NCI-H2107 (cell line): ENCODE measurements at regions not wholly inside any gene's neighbourhood (a gene's known extent, or its start where the extent isn't known, plus 50 kb on each side); places are given as distances from the start of the nearest gene placed in this dataset.
"Not testable (repeated sequence)": the region's sequence is repeated elsewhere in the genome, so short reads cannot be mapped to it uniquely, and the experiment has no call there.

Experiments used
- DNase-seq: peaks from one replicate; lab custom pipeline; 2025; lab: John Stamatoyannopoulos, UW

DNA sequence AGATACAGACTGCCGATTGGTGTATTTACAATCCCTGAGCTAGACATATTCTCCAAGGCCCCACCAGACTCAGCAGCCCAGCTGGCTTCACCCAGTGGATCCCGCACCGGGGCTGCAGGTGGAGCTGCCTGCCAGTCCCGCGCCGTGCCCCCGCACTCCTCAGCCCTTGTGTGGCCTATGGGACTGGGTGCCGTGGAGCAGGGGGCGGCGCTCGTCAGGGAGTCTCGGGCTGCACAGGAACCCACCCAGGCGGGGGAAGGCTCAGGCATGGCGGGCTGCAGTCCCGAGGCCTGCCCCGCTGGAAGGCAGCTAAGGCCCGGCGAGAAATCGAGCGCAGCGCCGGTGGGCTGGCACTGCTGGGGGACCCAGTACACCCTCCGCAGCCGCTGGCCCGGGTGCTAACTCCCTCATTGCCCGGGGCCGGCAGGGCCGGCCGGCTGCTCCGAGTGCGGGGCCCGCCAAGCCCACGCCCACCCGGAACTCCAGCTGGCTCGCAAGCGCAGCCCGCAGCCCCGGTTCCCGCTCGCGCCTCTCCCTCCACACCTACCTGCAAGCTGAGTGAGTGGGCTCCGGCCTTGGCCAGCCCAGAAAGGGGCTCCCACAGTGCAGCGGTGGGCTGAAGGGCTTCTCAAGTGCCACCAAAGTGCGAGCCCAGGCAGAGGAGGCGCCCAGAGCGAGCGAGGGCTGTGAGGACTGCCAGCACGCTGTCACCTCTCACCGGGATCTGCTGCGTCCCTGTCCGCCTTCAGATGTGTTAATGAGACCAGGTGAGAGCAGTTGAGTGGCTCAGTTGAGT lies 137.8 kb upstream of the LCORL start:
- DNase-seq, result not testable (repeated sequence)

GRCh38 chr4:18155067-18156041 lies 133.8 kb upstream of the LCORL start:
- no peak for DNase-seq

DNA sequence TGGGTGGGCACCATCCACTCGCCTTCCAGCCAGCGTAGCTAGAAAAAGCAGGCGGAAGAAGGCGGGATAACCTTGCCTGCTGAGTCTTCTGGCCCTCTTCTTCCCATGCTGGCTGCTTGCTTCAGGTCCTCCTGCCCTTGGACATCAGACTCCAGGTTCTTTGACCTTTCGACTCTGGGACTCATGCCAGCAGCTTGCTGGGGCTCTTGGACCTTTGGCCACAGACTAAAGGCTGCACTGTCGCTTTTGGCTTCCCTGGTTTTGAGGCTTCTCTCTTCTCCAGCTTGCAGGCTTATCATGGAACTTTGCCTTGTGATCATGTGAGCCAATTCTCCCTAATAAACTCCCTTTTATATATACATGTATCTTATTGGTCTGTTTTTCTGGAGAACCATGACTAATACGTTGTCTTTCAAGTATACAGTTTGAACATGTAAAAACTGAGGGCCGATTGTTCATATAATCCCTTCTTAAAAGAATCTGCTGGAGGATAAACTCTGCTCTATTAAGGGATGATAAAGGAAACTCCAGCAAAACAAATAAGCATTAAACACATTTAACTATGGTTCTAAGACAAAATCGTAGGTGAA lies 116.6 kb upstream of the LCORL start:
- DNase-seq, result no peak

GRCh38 chr4:18134111-18134510 lies 112.6 kb upstream of the LCORL start:
- no peak for DNase-seq

GRCh38 chr4:18130256-18130655 lies 108.7 kb upstream of the LCORL start:
- no peak for DNase-seq

DNA sequence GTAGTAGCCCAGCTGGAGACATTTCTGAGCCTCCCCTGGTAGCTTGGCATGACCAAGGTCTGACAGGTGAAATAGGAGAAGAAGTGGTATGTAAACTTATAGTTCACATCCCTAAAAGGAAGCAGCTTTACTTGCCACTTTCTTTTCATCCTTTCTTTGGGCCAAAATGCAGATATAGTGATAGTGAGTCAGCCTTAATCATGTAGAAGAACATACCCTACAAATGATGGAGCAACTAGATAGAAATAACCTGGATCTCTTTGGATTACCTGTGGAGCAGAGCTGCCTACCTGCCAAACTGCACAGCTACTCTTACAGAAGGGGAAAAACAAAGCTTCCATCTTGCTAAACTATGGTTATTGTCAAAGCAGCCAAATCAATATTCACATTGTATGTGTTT lies 106.7 kb upstream of the LCORL start:
- DNase-seq, result no peak

DNA sequence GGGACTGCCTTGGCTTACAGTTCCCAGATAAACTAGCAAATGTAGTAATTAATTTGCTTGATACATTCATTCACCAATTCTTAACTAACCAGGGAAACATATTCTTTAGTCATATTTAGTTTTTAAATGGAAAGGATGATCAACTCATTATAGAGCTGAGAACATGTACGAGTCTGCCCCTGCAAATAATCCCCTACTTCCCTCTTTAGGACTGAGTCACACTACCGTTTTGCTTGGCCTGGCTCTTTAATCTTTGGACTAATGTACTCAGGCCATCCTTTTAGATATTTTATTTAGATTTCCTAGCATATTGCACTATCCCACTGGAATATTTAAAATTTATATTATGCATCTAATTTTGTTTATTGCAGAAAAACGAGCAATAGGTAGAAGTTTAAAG lies 105.5 kb upstream of the LCORL start:
- no peak for DNase-seq

DNA sequence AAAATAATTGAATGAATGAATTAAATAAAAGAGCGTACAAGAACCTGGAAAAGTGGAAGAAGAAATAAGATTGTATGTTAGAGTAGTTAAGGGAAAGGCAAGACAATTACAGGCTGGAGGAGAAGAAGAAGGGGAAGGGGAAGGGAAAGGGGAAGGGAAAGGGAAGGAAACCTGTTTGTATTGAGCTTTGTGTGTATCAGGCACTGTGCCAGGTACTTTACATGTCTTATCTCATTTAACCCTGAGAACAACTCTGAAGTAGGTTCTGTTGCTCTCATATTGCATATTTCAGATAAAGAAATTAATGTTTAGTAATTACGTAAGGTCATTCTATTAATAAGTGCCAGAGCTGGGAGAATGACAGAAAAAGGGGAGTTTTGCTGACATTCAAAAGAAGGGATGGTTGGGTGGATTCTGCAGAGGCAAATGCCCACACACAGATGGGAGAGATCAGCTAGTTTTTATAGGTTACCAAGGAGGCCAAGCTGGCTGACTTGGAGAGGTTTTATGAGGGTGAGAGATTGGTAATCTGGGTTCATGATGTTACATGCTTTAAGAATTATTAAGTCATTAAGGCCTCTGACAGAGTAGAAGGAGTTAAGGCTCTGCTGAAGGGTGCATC lies 92.3 kb upstream of the LCORL start:
- DNase-seq, result no peak

- no peak for DNase-seq
These were observed 89.5 kb upstream of the LCORL start for GRCh38 chr4:18111081-18111480.

DNA sequence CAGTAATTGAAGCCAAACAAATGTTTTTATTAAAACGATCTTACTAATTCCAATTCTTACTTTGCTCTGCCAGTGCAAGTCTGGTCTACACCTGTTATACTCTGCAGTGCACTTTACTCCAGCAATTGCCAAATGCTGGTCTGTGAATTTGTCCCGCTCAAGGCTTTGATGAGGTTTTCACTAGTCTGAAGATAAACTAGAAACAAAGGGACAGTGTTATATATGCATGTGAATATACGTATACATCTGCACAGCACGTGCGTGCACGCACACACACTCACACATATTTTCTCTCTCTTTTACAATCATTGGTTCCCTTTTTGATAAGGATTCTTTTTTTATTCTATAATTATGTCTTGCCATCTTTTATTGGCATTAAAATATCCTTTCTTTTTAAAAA lies 88.5 kb upstream of the LCORL start:
- no peak for DNase-seq

- DNase-seq, result no peak
These were observed 88.1 kb upstream of the LCORL start for GRCh38 chr4:18109676-18110075.

GRCh38 chr4:18107848-18108528 lies 86.4 kb upstream of the LCORL start:
- DNase-seq, result not testable (repeated sequence)

DNA sequence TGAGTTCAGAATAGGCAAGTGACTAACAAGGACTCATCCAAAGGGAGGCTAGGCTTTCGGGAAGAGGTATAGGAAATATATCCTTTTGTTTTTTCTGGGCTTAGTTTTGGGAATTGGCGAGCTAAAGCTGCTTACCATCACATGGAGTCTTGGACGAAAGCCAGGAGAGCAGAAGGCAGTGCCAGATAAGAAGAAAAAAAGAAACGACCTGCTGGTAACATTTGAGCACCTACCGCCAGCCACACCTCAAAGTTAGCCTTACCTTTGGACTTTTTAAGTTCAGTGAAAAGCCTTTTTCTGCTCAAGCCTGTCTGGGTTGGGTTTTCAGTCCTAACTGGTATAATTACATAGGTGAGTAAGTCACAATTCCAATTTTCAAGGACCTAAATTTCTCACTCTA lies 85.1 kb upstream of the LCORL start:
- DNase-seq, result no peak

- DNase-seq, result no peak
These were observed 83.8 kb upstream of the LCORL start for GRCh38 chr4:18105030-18106011.

GRCh38 chr4:18103876-18104605 lies 82.5 kb upstream of the LCORL start:
- no peak for DNase-seq

GRCh38 chr4:18100657-18101056 lies 79.1 kb upstream of the LCORL start:
- no peak for DNase-seq

DNA sequence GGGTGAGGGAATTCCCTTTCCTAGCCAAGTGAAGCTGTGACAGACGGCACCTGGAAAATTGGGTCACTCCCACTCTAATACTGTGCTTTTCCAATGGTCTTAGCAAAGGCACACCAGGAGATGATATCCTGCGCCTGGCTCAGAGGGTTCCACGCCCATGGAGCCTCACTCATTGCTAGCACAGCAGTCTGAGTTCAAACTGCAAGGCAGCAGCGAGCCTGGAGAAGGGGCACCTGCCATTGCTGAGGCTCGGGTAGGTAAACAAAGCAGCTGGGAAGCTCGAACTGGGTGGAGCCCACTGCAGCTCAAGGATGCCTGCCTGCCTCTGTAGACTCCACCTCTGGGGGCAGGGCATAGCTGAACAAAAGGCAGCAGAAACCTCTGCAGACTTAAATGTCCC lies 68.9 kb upstream of the LCORL start:
- DNase-seq, result not testable (repeated sequence)

DNA sequence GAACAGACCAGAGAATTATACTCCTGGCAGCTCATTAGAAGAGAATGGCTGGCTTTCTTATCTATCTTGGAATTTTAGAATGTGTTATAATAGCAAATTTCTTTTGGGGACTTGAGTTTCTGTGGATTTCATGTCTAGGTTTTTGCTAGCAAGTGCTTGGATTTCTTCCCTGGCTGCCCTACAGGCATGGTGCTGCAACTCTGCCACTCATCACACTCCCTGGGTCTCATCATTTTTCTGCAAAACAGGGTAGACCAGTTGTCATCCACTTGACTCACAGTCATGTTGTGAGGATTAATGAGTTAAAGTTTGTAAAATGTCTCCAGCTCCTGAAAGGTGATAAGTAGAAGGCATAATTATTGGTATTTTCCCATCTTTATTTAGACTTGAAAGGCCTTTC lies 60.7 kb upstream of the LCORL start:
- DNase-seq, result no peak

DNA sequence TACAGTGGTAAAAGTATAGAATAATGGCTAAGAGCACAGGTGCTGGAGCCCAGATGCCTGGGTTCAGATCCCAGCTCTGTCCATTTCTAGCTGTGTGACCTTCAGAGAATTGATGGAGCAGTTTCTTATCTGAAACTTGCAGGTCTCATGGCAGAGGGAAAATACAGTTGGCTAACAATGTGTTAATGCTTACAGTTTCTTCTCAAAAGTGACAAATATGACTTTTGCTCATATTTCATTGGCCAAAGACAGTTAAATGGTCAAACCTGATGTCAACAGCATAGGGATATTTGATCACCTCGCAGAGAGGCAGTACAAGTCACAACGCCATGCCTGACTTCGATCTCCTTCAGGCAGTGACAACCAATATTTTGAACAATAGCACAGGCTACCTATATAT lies 60.2 kb upstream of the LCORL start:
- DNase-seq, result no peak

GRCh38 chr4:18077808-18078207 lies 56.3 kb upstream of the LCORL start:
- no peak for DNase-seq
